Umbilical cord (tissue), 1 donor: ENCODE measurements at regions not wholly inside any gene's neighbourhood (a gene's known extent, or its start where the extent isn't known, plus 50 kb on each side); places are given as distances from the start of the nearest gene placed in this dataset.
"Not testable (repeated sequence)": the region's sequence is repeated elsewhere in the genome, so short reads cannot be mapped to it uniquely, and the experiment has no call there.

Experiments
- DNase-seq: peaks from one replicate; pipeline ENCODE4 v3.0.0-alpha.2; 2015; ENCODE audit warnings: low spot score

- no peak for DNase-seq
These were observed 252.6 kb downstream of the TMEM47 start for GRCh38 chrX:34404386-34405070.

DNA sequence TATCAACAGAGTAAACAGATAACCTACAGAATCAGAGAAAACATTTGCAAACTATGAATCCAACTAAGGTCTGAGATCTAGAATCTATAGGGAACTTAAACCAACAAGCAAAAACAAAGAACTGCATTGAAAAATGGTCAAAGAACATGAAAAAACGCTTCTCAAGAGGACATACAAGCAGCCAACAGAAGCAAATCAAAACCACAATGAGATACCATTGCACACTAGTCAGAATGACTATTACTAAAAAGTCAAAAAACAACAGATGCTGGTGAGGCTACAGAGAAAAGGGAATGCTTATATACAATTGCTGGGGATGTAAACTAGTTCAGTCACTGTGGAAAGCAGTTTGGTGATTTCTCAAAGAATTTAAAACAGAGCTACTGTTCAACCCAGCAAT, 255.7 kb downstream of the TMEM47 start:
- DNase-seq, result no peak

DNA sequence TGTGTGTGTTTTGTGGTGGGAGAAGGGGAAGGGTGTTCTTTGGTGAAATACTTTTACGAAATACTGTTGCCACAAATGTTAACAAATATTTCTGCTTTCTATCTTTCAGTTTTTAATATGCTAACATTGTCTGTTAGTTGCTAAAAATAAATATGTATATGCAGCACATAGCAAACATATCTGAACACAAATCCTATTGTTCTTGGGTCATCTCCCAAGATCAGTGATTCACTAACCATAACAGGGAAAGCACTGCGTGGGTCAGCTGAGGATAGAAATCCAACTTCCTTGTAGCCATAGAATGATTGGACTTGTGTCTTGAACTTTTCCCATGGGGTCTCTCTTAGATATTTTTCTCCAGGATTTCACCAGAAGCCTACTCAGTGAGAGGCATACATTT, 250.3 kb upstream of the FAM47A start:
- DNase-seq, result no peak

- no peak for DNase-seq
These were observed 249.1 kb upstream of the FAM47A start for GRCh38 chrX:34381241-34381640.

DNA sequence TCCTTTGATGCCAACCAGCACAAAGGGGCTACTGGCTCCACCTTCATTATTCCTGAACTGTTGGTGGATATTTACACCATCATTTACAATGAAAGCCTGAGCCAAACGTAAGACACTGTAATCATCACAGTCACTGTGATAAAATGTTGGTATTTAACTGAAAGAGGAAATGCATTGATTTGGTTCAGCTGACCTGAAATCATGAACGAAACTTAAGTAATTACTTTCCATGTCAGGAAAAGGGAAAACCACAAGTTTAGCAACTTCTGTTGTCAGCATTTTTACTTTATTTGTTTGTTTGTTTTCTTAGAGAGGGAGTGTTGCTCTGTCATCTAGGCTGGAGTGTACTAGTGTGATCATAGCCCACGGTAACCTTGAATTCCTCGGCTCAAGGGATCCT, 247.8 kb upstream of the FAM47A start:
- DNase-seq, result no peak

DNA sequence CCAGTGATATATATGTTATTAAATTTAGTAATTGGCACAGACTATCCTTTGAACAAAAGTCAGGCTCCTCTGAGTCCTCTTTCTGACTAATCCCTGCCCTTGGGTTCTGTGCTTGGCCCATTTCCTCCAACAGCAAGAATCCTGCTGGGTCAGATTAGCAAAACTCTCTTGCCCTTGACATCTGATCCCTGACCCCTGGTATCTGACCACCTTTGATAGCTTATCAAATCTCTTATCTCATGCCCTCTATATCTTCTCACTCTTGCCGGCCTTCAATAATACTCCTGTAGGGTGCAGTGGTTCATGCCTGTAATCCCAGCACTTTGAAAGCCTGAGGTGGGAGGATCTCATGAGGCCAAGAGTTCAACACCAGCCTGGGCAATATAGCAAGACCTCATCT, 245.5 kb upstream of the FAM47A start:
- no peak for DNase-seq

DNA sequence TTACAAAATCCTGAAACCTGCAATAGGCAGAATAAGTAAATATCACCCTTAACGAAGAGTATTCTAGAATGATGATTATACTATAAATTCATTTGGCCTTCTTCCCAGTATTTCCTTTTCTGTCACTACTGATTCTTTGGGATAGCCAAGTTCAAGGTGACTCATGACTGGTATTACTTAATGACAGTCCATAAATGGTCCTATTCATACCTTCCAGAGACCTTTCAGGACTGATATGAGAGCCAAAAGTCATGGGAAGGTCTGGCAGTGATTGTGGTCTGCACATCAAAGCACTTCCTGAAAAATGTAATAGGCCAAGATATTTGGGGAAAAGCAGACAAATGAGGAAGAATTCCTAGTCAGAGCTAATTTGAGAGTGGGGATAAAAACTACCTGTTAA, 239.6 kb upstream of the FAM47A start:
- no peak for DNase-seq

DNA sequence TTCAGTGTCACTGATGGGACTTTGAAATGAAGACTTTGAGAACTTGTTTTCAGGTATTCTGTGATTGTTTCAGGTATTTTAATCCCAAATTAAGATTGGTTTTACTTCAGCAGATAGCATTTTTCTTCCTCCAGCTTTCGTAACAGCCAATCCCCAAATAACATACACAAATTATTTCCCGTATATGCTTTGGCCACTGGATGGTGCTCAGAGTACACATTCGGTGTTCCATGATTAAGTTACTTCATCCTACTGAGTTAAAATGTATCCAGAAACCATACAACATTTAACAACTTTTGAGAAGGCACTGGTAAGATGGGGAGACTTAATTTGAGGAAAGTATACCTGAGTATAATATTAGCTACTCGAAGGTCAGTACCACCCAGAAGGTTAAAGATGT, 233.4 kb upstream of the FAM47A start:
- peak; percentile 48 for DNase-seq

DNA sequence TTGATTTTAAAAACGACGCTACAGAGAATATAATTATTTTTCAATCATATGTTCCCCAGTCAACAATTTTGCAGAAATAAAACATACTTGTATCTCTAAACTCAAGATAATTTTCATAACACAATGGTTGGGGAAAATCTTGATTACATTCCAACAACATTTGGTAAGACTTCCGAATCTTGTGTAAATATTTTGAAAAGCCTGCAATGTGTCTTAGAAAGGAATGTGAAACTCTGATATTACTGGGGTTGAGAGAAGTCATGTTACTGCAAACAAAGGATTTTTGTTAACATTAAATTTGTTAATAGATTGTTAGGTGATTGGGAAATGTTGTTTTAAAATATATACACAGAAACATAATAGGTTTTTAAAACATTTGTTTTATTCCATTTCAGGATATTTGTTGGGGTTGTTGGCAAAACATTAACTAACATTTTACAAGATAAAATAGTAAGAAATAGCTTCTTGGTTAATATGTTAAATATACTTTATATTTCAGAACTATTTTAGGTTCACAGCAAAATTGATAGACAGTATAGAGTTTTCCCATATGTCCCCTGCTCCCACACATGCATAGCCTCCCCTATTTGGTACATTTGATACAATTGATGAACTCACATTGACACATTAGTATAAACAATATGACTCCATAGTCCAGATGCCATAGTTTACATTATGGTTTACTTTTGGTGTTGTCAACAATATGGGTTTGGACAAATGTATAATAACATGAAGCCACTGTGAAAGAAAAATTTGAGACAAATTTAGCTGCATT, 218.6 kb upstream of the FAM47A start:
- DNase-seq, result peak; percentile 20

DNA sequence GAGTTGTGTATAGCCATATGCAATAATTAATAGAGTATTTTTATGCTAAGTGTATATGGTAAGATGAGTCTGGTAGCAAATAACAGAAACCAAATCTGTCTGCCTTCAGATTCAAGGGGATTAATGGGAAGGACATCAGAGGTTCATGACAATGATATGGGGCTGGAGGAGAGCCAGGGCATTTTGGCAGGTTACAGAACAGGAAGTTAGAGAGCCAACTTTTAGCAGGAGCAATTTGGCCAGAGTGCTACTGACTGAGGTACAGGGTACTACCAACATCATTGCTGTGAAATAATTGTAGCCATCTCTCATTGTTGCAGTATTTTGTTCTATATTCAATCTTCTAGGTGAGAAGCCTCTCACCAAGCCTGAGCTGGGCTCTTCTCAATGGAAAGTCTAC, 210.9 kb upstream of the FAM47A start:
- no peak for DNase-seq

- DNase-seq, result no peak
These were observed 209.7 kb upstream of the FAM47A start for GRCh38 chrX:34341814-34342213.

DNA sequence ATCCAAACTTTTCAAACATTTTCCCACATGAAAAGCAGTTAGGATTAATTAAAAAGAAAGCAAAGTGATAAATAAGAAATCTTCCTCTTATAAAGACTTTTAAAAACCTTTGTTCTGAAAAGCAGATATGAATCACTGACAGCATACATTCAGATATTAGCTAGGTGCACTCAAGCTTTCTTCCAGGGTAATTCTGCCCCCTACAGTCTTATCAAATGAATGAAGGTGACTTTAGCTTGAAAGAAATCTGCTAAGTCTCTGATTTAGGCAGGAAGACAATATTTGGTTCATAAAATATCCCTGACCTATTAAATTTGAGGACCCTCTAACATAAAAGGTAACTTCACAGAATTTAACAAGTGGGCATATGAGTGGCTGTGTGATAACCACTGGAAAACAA, 209.1 kb upstream of the FAM47A start:
- no peak for DNase-seq

DNA sequence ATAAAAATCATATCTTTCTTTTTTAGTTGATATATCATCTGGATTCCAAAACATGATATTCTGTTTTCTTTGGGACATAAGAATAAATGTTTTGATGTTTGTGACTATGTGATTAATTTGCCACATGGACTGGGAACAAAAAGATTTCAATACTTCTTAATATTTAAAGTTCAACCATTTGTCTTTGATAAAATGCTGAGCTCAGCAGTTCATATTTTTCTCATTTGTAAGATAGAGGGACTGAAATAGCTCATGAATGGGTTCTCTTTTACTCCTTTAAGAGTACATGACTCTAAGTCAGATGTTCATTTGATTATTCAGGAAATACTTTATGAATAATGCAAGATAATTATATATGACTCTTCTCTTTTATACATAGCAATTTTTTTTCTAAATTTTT, 205.9 kb upstream of the FAM47A start:
- DNase-seq, result no peak

- DNase-seq, result not testable (repeated sequence)
These were observed 203.3 kb upstream of the FAM47A start for GRCh38 chrX:34335376-34335775.

DNA sequence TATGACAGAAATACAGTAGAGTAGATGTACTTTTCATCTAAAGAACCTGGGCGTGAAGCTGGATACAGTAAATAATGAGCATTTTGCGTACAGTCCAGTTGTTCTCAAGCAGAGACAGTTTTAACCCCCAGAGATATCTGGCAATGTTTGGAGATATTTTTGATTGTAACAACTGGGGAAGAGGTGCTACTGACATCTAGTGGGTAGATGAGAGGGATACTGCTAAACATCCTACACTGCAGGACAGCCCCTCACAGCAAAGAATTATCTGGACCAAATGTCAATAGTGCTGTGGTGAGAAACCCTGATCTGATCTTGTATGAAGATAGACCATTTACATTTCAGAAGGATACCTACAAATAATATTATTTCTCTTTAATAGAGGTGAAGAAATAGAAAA, 200.2 kb upstream of the FAM47A start:
- peak; percentile 12 for DNase-seq

DNA sequence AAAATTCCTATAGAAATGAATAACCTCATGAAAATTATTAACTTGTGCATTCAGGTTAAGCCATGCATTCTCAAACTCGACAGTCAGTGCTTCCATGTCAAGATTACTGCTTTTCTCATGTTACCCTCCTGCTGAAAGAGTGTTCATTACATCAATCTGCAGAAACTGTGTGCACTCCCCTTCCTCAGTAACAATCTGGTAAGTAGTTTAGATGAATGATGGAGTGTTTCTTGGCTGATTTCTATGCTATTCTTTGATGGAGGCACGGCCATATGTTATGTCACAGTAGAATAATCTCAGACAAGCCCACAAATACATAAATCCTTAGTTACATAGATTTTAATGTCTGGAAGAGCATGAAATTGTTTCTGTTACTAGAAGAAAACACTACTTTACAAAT, 193.3 kb upstream of the FAM47A start:
- DNase-seq, result no peak

GRCh38 chrX:34320424-34320823, 188.3 kb upstream of the FAM47A start:
- DNase-seq, result not testable (repeated sequence)

GRCh38 chrX:34300871-34301270, 168.8 kb upstream of the FAM47A start:
- DNase-seq, result peak; percentile 5

GRCh38 chrX:34299451-34299967, 167.4 kb upstream of the FAM47A start:
- no peak for DNase-seq

DNA sequence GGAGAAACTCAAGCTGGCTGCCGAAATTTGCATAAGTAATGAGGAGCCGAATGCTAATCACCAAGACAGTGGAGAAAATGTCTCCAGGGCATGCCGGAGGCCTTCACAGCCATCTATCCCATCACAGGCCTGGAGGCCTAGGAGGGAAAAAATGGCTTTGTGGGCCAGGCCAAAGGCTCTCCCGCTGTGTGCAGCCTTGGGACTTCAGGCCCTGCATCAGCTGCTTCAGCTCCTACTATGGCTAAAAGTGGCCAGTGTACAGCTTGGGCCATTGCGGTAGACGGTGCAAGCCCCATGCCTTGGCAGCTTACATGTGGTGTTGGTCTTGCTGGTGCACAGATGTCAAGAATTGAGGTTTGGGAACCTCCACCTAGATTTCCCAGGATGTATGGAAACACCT, 162.6 kb upstream of the FAM47A start:
- no peak for DNase-seq

- no peak for DNase-seq
These were observed 156.7 kb upstream of the FAM47A start for GRCh38 chrX:34288782-34289181.

- no peak for DNase-seq
These were observed 147.9 kb upstream of the FAM47A start for GRCh38 chrX:34279866-34280560.

GRCh38 chrX:34275699-34276098, 143.6 kb upstream of the FAM47A start:
- DNase-seq, result peak; percentile 2
